T-cell (primary cell): ENCODE measurements at regions not wholly inside any gene's neighbourhood (a gene's known extent, or its start where the extent isn't known, plus 50 kb on each side); places are given as distances from the start of the nearest gene placed in this dataset.

Source experiments
- ATAC-seq, 4 experiments: fragments of 200-7000 bp in 3 of 4; fragments of 150-1000 bp in 1 of 4; cut with Tn5 transposase; replicated peaks in 1 of 4; 1 replicate in 3 of 4; 2 replicates in 1 of 4; pipeline ENCODE4 v1.10.0; 2021; ENCODE audit warnings: moderate library complexity in 3 of 4, mild to moderate bottlenecking in 2 of 4, moderate number of reproducible peaks in 1 of 4
- CTCF ChIA-PET, 2 donors: fragments of 300-600 bp; sonication (Branson Sonifier 250); formaldehyde crosslinking; loops; one replicate each; lab custom pipeline; 2022; ENCODE audit warnings: antibody characterized with exemption in 2 of 2; lab: Charles Lee
- POLR2A ChIA-PET, 2 donors: fragments of 300-600 bp; sonication (Branson Sonifier 250); formaldehyde crosslinking; loops; one replicate each; lab custom pipeline; 2022; ENCODE audit warnings: antibody characterized with exemption in 2 of 2; lab: Charles Lee
- DNase-seq, 35 experiments: peaks; one replicate each; pipeline versions ENCODE4 v3.0.0 to v3.0.0-alpha.2; 2013 to 2023
- H3K27ac ChIP-seq: one replicate; pipeline ENCODE4 v1.5.1; 2013; ENCODE audit warnings: low read length
- H3K27me3 ChIP-seq, 2 experiments: replicated peaks in 1 of 2; 1 replicate in 1 of 2; 2 replicates in 1 of 2; pipeline versions ENCODE4 v1.6.1 to v1.7.0; 2013; ENCODE audit warnings: low read length in 1 of 2, mixed read lengths in 1 of 2; ENCODE audit not compliant: control insufficient read depth in 2 of 2, insufficient read depth in 2 of 2; ENCODE audit errors: extremely low read depth in 1 of 2
- H3K36me3 ChIP-seq, 2 donors: 1 replicate in 1 of 2; 2 replicates in 1 of 2; pipeline versions ENCODE4 v1.6.1 to v1.7.0; 2013; ENCODE audit warnings: low read length in 1 of 2; ENCODE audit not compliant: control insufficient read depth in 2 of 2, insufficient read depth in 1 of 2; ENCODE audit errors: extremely low read depth in 1 of 2
- H3K4me1 ChIP-seq, 2 experiments: 1 replicate in 1 of 2; 2 replicates in 1 of 2; pipeline versions ENCODE4 v1.6.1 to v1.7.0; 2013; ENCODE audit warnings: low read length in 2 of 2, mixed read lengths in 1 of 2; ENCODE audit not compliant: insufficient read depth in 2 of 2, control insufficient read depth in 1 of 2; ENCODE audit errors: extremely low read depth in 1 of 2
- H3K4me3 ChIP-seq, 2 donors: 1 replicate in 1 of 2; 2 replicates in 1 of 2; pipeline versions ENCODE4 v1.5.1 to v1.7.0; 2013; ENCODE audit warnings: mild to moderate bottlenecking in 2 of 2, low read length in 1 of 2, moderate library complexity in 1 of 2; ENCODE audit not compliant: control insufficient read depth in 1 of 2; ENCODE audit errors: extremely low read depth in 1 of 2
- H3K9me3 ChIP-seq: 2 replicates; pipeline ENCODE4 v1.7.0; 2013
- H3K27ac Mint-ChIP-seq, 2 donors: one replicate each; pipeline ENCODE4 v1.8.0; 2020 to 2021; ENCODE audit warnings: mild to moderate bottlenecking in 2 of 2, mixed read lengths in 2 of 2
- H3K27me3 Mint-ChIP-seq, 2 donors: one replicate each; pipeline ENCODE4 v1.8.0; 2021 to 2022; ENCODE audit warnings: mixed read lengths in 2 of 2
- H3K36me3 Mint-ChIP-seq: one replicate; pipeline ENCODE4 v1.8.0; 2021; ENCODE audit warnings: mixed read lengths
- H3K4me1 Mint-ChIP-seq, 3 donors: one replicate each; pipeline ENCODE4 v1.8.0; 2020 to 2022; ENCODE audit warnings: mixed read lengths in 3 of 3, mild to moderate bottlenecking in 1 of 3
- H3K4me3 Mint-ChIP-seq, 3 donors: one replicate each; pipeline ENCODE4 v1.8.0; 2020 to 2022; ENCODE audit warnings: mild to moderate bottlenecking in 3 of 3, mixed read lengths in 3 of 3, moderate library complexity in 3 of 3
- H3K9me3 Mint-ChIP-seq, 3 donors: one replicate each; pipeline ENCODE4 v1.8.0; 2020 to 2022; ENCODE audit warnings: mixed read lengths in 3 of 3
- WGBS: methylation state at CpG from one replicate; pipeline ENCODE4 v1.1.5; 2013; ENCODE audit warnings: missing lambda C conversion rate; ENCODE audit not compliant: insufficient coverage; 5-methylcytosine and 5-hydroxymethylcytosine counted together

- Histone ChIP-seq H3K4me1 (no peaks in the 10 kb centered on the region), H3K36me3 (no peaks in the 10 kb centered on the region), H3K9me3 (no peaks in the 10 kb centered on the region), H3K4me3 (no peak overlapping the region), H3K27me3 (peaks cover 0 to 5% of the 10 kb centered on the region in 2 experiments), H3K27ac (no peak overlapping the region)
- DNase-seq: no peak
- H3K27ac Mint-ChIP-seq: no peak overlapping the region
- POLR2A ChIA-PET: no interaction called here
- peaks cover 4 to 15% of the 10 kb centered on the region in 2 donors for H3K27me3 Mint-ChIP-seq
- H3K4me1 Mint-ChIP-seq: no peaks in the 10 kb centered on the region
- CTCF ChIA-PET: interaction anchor here in 1 of 2 donors (0.6 kb wide), 1 partner anchor 19 kb away, joined by 3 read pairs; no protein-coding TSS in a partner anchor
- no peaks in the 10 kb centered on the region for H3K9me3 Mint-ChIP-seq
- no peak for ATAC-seq
- H3K4me3 Mint-ChIP-seq: no peak overlapping the region
- no peaks in the 10 kb centered on the region for H3K36me3 Mint-ChIP-seq
- WGBS: 10% methylated on average over 1 of the region's 2 CpGs
These were observed 82.4 kb downstream of the MAFB start for GRCh38 chr20:40606660-40607059.

DNA sequence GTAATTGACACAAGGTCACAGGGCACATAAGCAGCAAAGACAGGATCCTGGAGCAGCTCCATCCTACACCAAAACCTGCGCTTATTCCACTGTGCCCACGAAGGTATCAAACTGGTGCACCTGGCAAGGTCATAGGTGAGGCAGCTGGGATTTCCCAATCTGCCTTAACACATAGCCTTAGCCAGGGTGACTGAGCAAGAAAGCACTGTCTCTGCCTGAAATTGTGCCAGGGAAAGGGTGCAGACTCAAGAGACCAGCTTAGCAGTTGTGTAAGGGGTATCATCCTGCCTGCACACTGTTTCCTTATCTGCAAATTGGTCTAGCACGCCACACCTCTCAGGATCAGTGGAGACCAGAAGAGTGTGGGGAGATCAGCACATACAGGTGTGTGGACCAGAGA is 82.8 kb downstream of the MAFB start:
- Mint-ChIP-seq H3K27ac (no peak overlapping the region), H3K27me3 (peaks cover 4 to 15% of the 10 kb centered on the region in 2 donors), H3K4me3 (no peak overlapping the region), H3K9me3 (no peaks in the 10 kb centered on the region), H3K4me1 (no peaks in the 10 kb centered on the region), H3K36me3 (no peaks in the 10 kb centered on the region)
- ATAC-seq: no peak
- Histone ChIP-seq H3K27me3 (peaks cover 0 to 5% of the 10 kb centered on the region in 2 experiments), H3K27ac (no peak overlapping the region), H3K4me1 (no peaks in the 10 kb centered on the region), H3K9me3 (no peaks in the 10 kb centered on the region), H3K4me3 (no peak overlapping the region), H3K36me3 (no peaks in the 10 kb centered on the region)
- DNase-seq: no peak
- POLR2A ChIA-PET: no interaction called here
- CTCF ChIA-PET: no interaction called here
- WGBS: 89% methylated on average over 1 of the region's 3 CpGs

DNA sequence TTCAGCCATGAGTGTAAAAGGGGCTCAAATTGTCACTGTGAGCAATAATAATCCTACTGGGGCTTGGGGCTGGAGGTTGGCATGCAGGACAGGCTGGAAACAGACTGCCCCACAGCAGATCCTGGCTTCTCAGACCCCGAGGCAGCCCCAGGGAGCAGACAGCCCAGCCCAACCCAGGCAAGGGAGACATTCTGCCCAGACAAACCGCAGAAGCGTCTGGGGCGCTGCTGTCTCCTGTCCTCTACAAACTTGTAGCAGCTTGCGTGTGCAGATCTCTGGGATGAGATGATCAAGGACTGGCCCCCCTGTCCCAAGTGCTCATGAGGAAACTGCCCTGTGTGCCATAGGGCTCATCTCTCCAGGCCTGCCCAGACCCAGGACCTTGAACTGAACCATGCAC is 84.6 kb downstream of the MAFB start:
- ATAC-seq (no peak), DNase-seq (no peak)
- Histone ChIP-seq H3K27ac (no peak overlapping the region), H3K9me3 (no peaks in the 10 kb centered on the region), H3K36me3 (no peaks in the 10 kb centered on the region), H3K4me3 (no peak overlapping the region), H3K27me3 (peaks cover 0 to 5% of the 10 kb centered on the region in 2 experiments), H3K4me1 (no peaks in the 10 kb centered on the region)
- WGBS: 60% methylated on average over 1 of the region's 5 CpGs
- ChIA-PET CTCF (no interaction called here), POLR2A (no interaction called here)
- peaks cover 0 to 7% (median under 1%) of the 10 kb centered on the region in 3 donors for H3K9me3 Mint-ChIP-seq
- no peak overlapping the region for H3K27ac Mint-ChIP-seq
- peaks cover 4 to 15% of the 10 kb centered on the region in 2 donors for H3K27me3 Mint-ChIP-seq
- no peak overlapping the region for H3K4me3 Mint-ChIP-seq
- H3K36me3 Mint-ChIP-seq: no peaks in the 10 kb centered on the region
- no peaks in the 10 kb centered on the region for H3K4me1 Mint-ChIP-seq

- WGBS: 81% methylated on average over 2 of the region's 3 CpGs
- no peaks in the 10 kb centered on the region for H3K36me3 Mint-ChIP-seq
- Histone ChIP-seq H3K4me3 (no peak overlapping the region), H3K27ac (no peak overlapping the region), H3K4me1 (no peaks in the 10 kb centered on the region), H3K36me3 (no peaks in the 10 kb centered on the region), H3K9me3 (peaks cover 2% of the 10 kb centered on the region), H3K27me3 (peaks cover 0 to 5% of the 10 kb centered on the region in 2 experiments)
- no peak overlapping the region for H3K4me3 Mint-ChIP-seq
- CTCF ChIA-PET: no interaction called here
- no peak for ATAC-seq
- DNase-seq: no peak
- POLR2A ChIA-PET: no interaction called here
- peaks cover 0 to 18% (median 11%) of the 10 kb centered on the region in 3 donors for H3K9me3 Mint-ChIP-seq
- peaks cover 4 to 8% of the 10 kb centered on the region in 2 donors for H3K27me3 Mint-ChIP-seq
- no peaks in the 10 kb centered on the region for H3K4me1 Mint-ChIP-seq
- no peak overlapping the region for H3K27ac Mint-ChIP-seq
These were observed 85.9 kb downstream of the MAFB start for GRCh38 chr20:40603057-40603651.

- peaks cover 0 to 19% (median 11%) of the 10 kb centered on the region in 3 donors for H3K9me3 Mint-ChIP-seq
- H3K27me3 ChIP-seq: peaks cover 0 to 5% of the 10 kb centered on the region in 2 experiments
- H3K4me3 Mint-ChIP-seq: no peak overlapping the region
- H3K9me3 ChIP-seq: peaks cover 2% of the 10 kb centered on the region
- CTCF ChIA-PET: no interaction called here
- H3K27me3 Mint-ChIP-seq: peaks cover 1 to 4% of the 10 kb centered on the region in 2 donors
- no peak overlapping the region for H3K27ac ChIP-seq
- POLR2A ChIA-PET: no interaction called here
- DNase-seq: no peak
- H3K4me1 ChIP-seq: no peaks in the 10 kb centered on the region
- ATAC-seq: no peak
- no peak overlapping the region for H3K4me3 ChIP-seq
- no peaks in the 10 kb centered on the region for H3K4me1 Mint-ChIP-seq
- H3K36me3 Mint-ChIP-seq: no peaks in the 10 kb centered on the region
- H3K36me3 ChIP-seq: no peaks in the 10 kb centered on the region
- H3K27ac Mint-ChIP-seq: no peak overlapping the region
- WGBS: no CpG with 5 or more reads among the region's 1 CpG
These were observed 86.7 kb downstream of the MAFB start for GRCh38 chr20:40602381-40602780.

DNA sequence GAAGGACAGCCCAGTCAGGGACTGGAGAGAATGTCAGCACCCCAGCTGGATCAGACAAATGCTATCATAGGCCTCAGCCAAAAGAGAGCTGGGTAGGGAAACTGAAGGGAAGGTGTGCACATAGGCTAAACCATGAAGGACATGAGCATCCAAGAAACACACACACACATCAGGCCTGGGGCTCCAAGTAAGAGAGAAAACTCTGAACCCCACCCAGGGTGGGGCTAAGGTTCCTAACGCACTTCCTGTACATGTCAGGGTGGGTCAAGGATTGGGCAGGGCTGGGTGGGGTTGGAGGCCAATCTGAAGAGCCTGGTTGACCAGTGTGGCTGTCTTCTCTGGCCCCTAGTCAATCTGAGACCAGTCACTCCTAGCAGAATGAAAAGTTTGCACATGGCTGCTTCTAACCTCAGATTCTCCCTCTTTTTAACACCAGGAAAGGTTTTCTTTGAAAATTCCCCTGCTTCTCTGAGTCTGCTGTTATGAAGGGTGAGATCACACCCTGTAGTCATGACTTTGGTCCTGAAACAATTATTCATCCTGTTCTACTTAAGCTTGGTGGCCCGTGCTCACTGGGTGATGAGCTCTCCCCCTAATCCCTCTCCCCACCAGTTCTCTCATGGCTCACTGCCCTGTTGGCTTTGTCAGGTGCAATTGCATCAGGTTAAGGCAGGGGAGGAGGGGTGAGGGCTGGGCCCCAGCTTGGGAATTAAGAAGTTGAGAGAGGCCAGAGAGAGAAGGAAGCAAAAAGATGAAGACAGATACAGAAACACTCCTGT is 88.4 kb downstream of the MAFB start:
- H3K36me3 ChIP-seq: no peaks in the 10 kb centered on the region
- peaks cover 0 to 19% (median 11%) of the 10 kb centered on the region in 3 donors for H3K9me3 Mint-ChIP-seq
- ChIA-PET CTCF (no interaction called here), POLR2A (no interaction called here)
- H3K9me3 ChIP-seq: peaks cover 2% of the 10 kb centered on the region
- H3K4me3 Mint-ChIP-seq: no peak overlapping the region
- ATAC-seq (no peak), DNase-seq (no peak)
- no peak overlapping the region for H3K27ac ChIP-seq
- H3K27me3 ChIP-seq: peaks cover 0 to 8% of the 10 kb centered on the region in 2 experiments
- no peaks in the 10 kb centered on the region for H3K36me3 Mint-ChIP-seq
- no peaks in the 10 kb centered on the region for H3K4me1 ChIP-seq
- peaks cover 0 to 15% of the 10 kb centered on the region in 2 donors for H3K27me3 Mint-ChIP-seq
- no peaks in the 10 kb centered on the region for H3K4me1 Mint-ChIP-seq
- WGBS: 80% methylated on average over 1 of the region's 2 CpGs
- H3K4me3 ChIP-seq: no peak overlapping the region
- no peak overlapping the region for H3K27ac Mint-ChIP-seq
